ENCODE measurements at regions not wholly inside any gene's neighbourhood (a gene's known extent, or its start where the extent isn't known, plus 50 kb on each side); places are given as distances from the start of the nearest gene placed in this dataset.

DNA sequence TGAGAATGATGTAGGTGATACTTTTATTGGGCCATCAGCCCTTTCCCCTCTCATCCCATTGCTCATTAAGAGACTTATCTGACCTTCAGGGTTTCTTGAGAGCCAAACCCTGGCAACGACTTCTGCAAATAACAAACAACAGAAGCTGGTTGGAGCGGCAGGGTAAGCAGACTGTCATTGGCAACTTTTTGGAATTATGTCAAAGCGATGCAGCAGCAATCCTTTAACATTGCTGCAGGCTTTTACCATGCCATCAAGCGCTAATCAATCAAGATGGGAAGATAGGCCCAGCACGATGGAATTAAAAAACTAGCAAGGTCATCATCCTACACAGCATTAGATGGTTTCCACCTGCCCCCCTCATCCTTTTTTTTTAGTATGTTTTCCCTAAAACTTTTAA is 406.1 kb upstream of the PDE3A start:
- no peak for DNase-seq (ENCODE audit: low spot score)
- H3K27ac Mint-ChIP-seq (ENCODE audit: unreplicated experiment) = no peak overlapping the region
- no peaks in the 10 kb centered on the region for H3K36me3 Mint-ChIP-seq (ENCODE audit: low read depth, unreplicated experiment)
- no peaks in the 10 kb centered on the region for H3K4me1 Mint-ChIP-seq (ENCODE audit: unreplicated experiment)
- TF ChIP-seq, protein P1, sequence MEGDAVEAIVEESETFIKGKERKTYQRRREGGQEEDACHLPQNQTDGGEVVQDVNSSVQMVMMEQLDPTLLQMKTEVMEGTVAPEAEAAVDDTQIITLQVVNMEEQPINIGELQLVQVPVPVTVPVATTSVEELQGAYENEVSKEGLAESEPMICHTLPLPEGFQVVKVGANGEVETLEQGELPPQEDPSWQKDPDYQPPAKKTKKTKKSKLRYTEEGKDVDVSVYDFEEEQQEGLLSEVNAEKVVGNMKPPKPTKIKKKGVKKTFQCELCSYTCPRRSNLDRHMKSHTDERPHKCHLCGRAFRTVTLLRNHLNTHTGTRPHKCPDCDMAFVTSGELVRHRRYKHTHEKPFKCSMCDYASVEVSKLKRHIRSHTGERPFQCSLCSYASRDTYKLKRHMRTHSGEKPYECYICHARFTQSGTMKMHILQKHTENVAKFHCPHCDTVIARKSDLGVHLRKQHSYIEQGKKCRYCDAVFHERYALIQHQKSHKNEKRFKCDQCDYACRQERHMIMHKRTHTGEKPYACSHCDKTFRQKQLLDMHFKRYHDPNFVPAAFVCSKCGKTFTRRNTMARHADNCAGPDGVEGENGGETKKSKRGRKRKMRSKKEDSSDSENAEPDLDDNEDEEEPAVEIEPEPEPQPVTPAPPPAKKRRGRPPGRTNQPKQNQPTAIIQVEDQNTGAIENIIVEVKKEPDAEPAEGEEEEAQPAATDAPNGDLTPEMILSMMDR (IDR thresholded peaks at IDR 0.05; ENCODE audit: unreplicated experiment) = no peak
- H3K27me3 Mint-ChIP-seq (ENCODE audit: unreplicated experiment) = no peaks in the 10 kb centered on the region
- H3K9me3 Mint-ChIP-seq (ENCODE audit: unreplicated experiment) = no peaks in the 10 kb centered on the region
- H3K4me3 Mint-ChIP-seq (ENCODE audit: unreplicated experiment) = no peak overlapping the region

DNA sequence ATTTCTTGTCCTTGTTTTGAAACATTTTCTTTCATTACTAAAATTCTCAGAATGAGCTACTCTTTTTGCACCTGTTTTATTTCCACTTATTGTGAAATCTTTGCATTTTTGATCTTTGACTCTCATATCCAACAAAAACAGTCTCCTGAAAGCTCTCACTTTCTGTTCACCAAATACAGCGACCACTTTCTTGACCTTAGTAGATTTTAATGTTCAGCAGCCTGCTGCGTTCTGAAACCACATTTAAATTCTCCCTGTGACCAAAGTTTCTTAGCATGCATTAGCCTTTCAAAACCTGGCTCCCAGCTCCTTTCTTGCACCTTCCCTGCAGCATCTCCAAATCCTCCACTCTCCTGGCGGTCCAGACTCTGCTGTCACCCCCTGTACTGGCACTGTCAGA is 404.4 kb upstream of the PDE3A start:
- Mint-ChIP-seq H3K36me3 (ENCODE audit: low read depth, unreplicated experiment) (no peaks in the 10 kb centered on the region), H3K4me3 (ENCODE audit: unreplicated experiment) (no peak overlapping the region), H3K27ac (ENCODE audit: unreplicated experiment) (no peak overlapping the region), H3K4me1 (ENCODE audit: unreplicated experiment) (no peaks in the 10 kb centered on the region), H3K9me3 (ENCODE audit: unreplicated experiment) (no peaks in the 10 kb centered on the region), H3K27me3 (ENCODE audit: unreplicated experiment) (no peaks in the 10 kb centered on the region)
- no peak for DNase-seq (ENCODE audit: low spot score)
- TF ChIP-seq, protein P1 (IDR thresholded peaks at IDR 0.05; ENCODE audit: unreplicated experiment) = no peak

DNA sequence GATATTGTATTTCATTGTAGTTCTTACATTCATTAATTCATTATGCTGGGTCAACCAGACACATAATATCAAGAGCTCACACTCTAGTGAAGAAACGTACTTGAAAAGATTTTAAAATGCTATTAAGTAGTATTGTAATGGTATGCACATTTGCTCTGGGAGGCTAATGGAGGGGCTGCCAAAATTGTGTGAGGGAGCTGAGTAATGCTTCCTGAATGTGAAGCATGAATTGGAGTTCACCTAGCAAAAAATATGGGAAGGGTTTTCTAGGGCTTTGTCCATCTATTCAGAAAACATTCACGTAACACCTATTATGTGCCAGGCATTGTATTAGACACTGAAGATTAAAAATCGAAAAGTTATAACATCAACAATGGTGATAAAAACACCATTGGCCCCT is 403.8 kb upstream of the PDE3A start:
- no peaks in the 10 kb centered on the region for H3K9me3 Mint-ChIP-seq (ENCODE audit: unreplicated experiment)
- H3K36me3 Mint-ChIP-seq (ENCODE audit: low read depth, unreplicated experiment) = no peaks in the 10 kb centered on the region
- no peaks in the 10 kb centered on the region for H3K27me3 Mint-ChIP-seq (ENCODE audit: unreplicated experiment)
- H3K27ac Mint-ChIP-seq (ENCODE audit: unreplicated experiment) = no peak overlapping the region
- DNase-seq (ENCODE audit: low spot score) = no peak
- H3K4me3 Mint-ChIP-seq (ENCODE audit: unreplicated experiment) = no peak overlapping the region
- TF ChIP-seq, protein P1 (IDR thresholded peaks at IDR 0.05; ENCODE audit: unreplicated experiment) = no peak
- H3K4me1 Mint-ChIP-seq (ENCODE audit: unreplicated experiment) = no peaks in the 10 kb centered on the region

DNA sequence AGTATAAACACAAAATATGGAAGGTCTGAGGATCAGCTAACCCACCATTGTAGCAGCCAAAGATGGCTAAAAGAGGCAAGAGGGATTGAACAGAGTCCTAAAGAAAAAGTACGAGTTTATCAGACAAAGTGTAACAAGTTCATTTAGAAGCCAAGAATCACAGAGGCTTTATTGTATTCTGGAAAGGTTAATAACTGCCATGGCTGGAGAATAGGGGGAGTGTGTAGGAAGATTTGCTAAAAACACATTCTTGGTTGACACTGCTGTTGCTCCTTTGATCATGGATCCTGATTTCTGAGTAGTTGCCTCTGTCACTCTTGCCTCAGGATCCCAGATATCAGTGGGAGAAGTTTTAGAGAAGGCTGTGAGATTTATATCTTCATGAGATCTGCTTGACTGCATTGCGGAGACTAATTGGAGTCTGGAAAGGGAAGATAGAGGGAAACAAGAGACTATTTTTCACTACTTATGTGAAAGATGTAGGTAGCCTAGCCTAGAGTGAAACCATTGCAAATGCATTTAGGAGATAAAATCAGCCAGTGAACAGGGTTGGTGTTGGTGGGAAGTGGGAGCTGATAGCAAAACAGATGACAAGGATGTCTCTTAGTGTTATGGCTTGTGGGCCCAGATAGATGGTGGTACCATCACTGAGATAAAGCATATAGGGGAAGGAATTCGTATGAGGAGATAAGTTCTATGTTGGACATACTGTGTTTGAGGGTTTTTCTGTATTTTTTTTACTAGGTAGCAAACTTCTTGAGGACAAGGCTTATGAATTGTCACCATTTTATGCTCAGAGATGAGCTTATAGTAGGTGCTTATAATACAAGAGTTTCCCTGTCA is 402.9 kb upstream of the PDE3A start:
- Mint-ChIP-seq H3K4me1 (ENCODE audit: unreplicated experiment) (no peaks in the 10 kb centered on the region), H3K27me3 (ENCODE audit: unreplicated experiment) (no peaks in the 10 kb centered on the region), H3K9me3 (ENCODE audit: unreplicated experiment) (no peaks in the 10 kb centered on the region), H3K4me3 (ENCODE audit: unreplicated experiment) (no peak overlapping the region), H3K27ac (ENCODE audit: unreplicated experiment) (no peak overlapping the region), H3K36me3 (ENCODE audit: low read depth, unreplicated experiment) (no peaks in the 10 kb centered on the region)
- no peak for DNase-seq (ENCODE audit: low spot score)
- TF ChIP-seq, protein P1 (IDR thresholded peaks at IDR 0.05; ENCODE audit: unreplicated experiment) = no peak

DNA sequence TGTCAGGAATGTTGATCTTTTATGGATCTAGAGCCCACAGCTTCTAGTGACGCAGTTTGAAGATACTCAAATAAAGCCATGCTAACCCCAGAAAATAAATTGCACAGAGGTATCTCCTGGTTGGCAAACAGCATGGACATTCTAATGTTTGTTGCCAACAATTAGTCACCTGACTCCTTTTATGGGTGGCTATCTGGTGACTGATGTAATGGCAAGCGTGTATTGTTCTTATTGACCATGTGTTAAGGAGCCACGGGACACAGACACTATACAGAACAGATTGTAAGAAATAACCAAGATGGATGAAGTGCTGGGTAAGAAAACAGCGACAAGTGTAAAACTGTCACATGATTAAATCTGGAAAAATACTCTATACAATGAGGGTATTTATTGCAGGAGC is 401.3 kb upstream of the PDE3A start:
- Mint-ChIP-seq H3K27me3 (ENCODE audit: unreplicated experiment) (no peaks in the 10 kb centered on the region), H3K27ac (ENCODE audit: unreplicated experiment) (no peak overlapping the region), H3K4me1 (ENCODE audit: unreplicated experiment) (no peaks in the 10 kb centered on the region), H3K9me3 (ENCODE audit: unreplicated experiment) (no peaks in the 10 kb centered on the region), H3K4me3 (ENCODE audit: unreplicated experiment) (no peak overlapping the region), H3K36me3 (ENCODE audit: low read depth, unreplicated experiment) (no peaks in the 10 kb centered on the region)
- TF ChIP-seq, protein P1 (IDR thresholded peaks at IDR 0.05; ENCODE audit: unreplicated experiment) = no peak
- no peak for DNase-seq (ENCODE audit: low spot score)
